HepG2 (cell line): ENCODE measurements at regions not wholly inside any gene's neighbourhood (a gene's known extent, or its start where the extent isn't known, plus 50 kb on each side); places are given as distances from the start of the nearest gene placed in this dataset.

ENCODE experiments used
- ATAC-seq: fragments of 200-7000 bp; cut with Tn5 transposase; 3 replicates; pipeline ENCODE4 v1.9.1; 2020; ENCODE audit warnings: mild to moderate bottlenecking, moderate library complexity
- BruUV-seq: library from RNA; stranded (reverse); fragments of 400-500 nt; replicated peaks from 2 replicates; lab custom pipeline; 2021; lab: Mats Ljungman, UMichigan
- CTCF ChIA-PET: fragments of 300-600 bp; formaldehyde crosslinking; extraction: SDS; loops from one replicate; lab custom pipeline; 2021; ENCODE audit warnings: low total read pairs, inconsistent platforms, low intra/inter-chr PET ratio; lab: Yijun Ruan, JAX
- POLR2A ChIA-PET: fragments of 350-600 bp; sonication (Branson Sonifier 250); formaldehyde crosslinking; loops from one replicate; lab custom pipeline; 2020; ENCODE audit warnings: antibody characterized with exemption, inconsistent platforms; lab: Yijun Ruan, JAX
- DNase-seq: peaks from one replicate; pipeline ENCODE4 v3.0.0-alpha.2; 2015; ENCODE audit warnings: low spot score
- FAIRE-seq: peaks from 3 replicates; lab custom pipeline; 2011; peaks lifted over from hg19 to GRCh38; lab: Jason Lieb, UNC
- H2AFZ ChIP-seq: one replicate; pipeline ENCODE4 v1.6.1; 2011; ENCODE audit warnings: low read length, inconsistent platforms
- H3K27ac ChIP-seq: fragments of 300-600 bp; 3 replicates; pipeline ENCODE4 v1.8.0; 2011; ENCODE audit warnings: mixed run types, mild to moderate bottlenecking, mixed read lengths, low read length, inconsistent platforms; ENCODE audit not compliant: insufficient read depth; ENCODE audit errors: extremely low read length
- H3K27me3 ChIP-seq, 2 experiments: fragments of 200-600 bp in 1 of 2; 2 replicates in 1 of 2; 3 replicates in 1 of 2; pipeline versions ENCODE4 v1.6.0 to v1.8.0; 2011; ENCODE audit warnings: low read length in 2 of 2, mild to moderate bottlenecking in 2 of 2, moderate library complexity in 2 of 2, inconsistent platforms in 1 of 2; ENCODE audit not compliant: insufficient read depth in 2 of 2, control insufficient read depth in 1 of 2
- H3K36me3 ChIP-seq, 2 experiments: fragments of 200-600 bp in 1 of 2; replicated peaks in 1 of 2; 2 replicates in 1 of 2; 3 replicates in 1 of 2; pipeline versions ENCODE4 v1.5.1 to v1.8.0; 2011; ENCODE audit warnings: low read length in 2 of 2, inconsistent platforms in 1 of 2; ENCODE audit not compliant: insufficient read depth in 2 of 2, control insufficient read depth in 1 of 2
- H3K4me1 ChIP-seq: 2 replicates; pipeline ENCODE4 v1.5.1; 2012; ENCODE audit warnings: low read length, inconsistent platforms; ENCODE audit not compliant: insufficient read depth
- H3K4me2 ChIP-seq: 2 replicates; pipeline ENCODE4 v1.6.0; 2011; ENCODE audit warnings: low read depth, low read length, inconsistent platforms
- H3K4me3 ChIP-seq, 3 experiments: fragments of 200-600 bp in 1 of 3; sonication (generic), shearing (Covaris generic) in 1 of 3; replicated peaks in 1 of 3; 2 replicates each; pipeline ENCODE4 v1.5.1; 2011 to 2016; ENCODE audit warnings: low read length in 3 of 3, inconsistent platforms in 2 of 3, low read depth in 2 of 3, mild to moderate bottlenecking in 2 of 3, control low read depth in 1 of 3, mixed read lengths in 1 of 3; ENCODE audit not compliant: insufficient read depth in 1 of 3
- H3K79me2 ChIP-seq: one replicate; pipeline ENCODE4 v1.6.1; 2011; ENCODE audit warnings: low read length, inconsistent platforms; ENCODE audit not compliant: insufficient read depth
- H3K9ac ChIP-seq: 2 replicates; pipeline ENCODE4 v1.6.0; 2011; ENCODE audit warnings: mild to moderate bottlenecking, low read depth, low read length, inconsistent platforms; ENCODE audit not compliant: insufficient read depth
- H3K9me3 ChIP-seq: 2 replicates; pipeline ENCODE4 v1.5.1; 2012; ENCODE audit warnings: mild to moderate bottlenecking, low read length
- H4K20me1 ChIP-seq: 2 replicates; pipeline ENCODE4 v1.6.0; 2011; ENCODE audit warnings: inconsistent platforms, mild to moderate bottlenecking, low read length, moderate library complexity; ENCODE audit not compliant: insufficient read depth
- ELF3 ChIP-seq: IDR thresholded peaks from 2 replicates; pipeline ENCODE4 v1.6.1; 2016; ENCODE audit warnings: missing genetic modification reagents, missing compliant biosample characterization
- MAF1 ChIP-seq: sonication (generic); formaldehyde crosslinking; IDR thresholded peaks from 2 replicates; pipeline ENCODE4 v1.5.0; 2020; ENCODE audit warnings: missing genetic modification reagents, borderline replicate concordance
- MLXIP ChIP-seq: sonication (generic); formaldehyde crosslinking; IDR thresholded peaks from 2 replicates; pipeline ENCODE4 v1.9.0; 2021; ENCODE audit warnings: missing genetic modification reagents, borderline replicate concordance
- MXD3 ChIP-seq: IDR thresholded peaks from 2 replicates; pipeline ENCODE4 v1.6.1; 2016; ENCODE audit warnings: mild to moderate bottlenecking, missing biosample characterization, missing genetic modification reagents
- MYC ChIP-seq: sonication (generic); formaldehyde crosslinking; IDR thresholded peaks from 2 replicates; pipeline ENCODE4 v1.9.0; 2021; ENCODE audit warnings: missing genetic modification reagents, borderline replicate concordance
- NR2F1 ChIP-seq, 2 experiments: fragments of 450-650 bp in 1 of 2; formaldehyde crosslinking in 1 of 2; IDR thresholded peaks; 2 replicates each; pipeline versions ENCODE4 v1.5.0 to v1.6.1; 2016 to 2020; ENCODE audit warnings: mild to moderate bottlenecking in 1 of 2, missing compliant biosample characterization in 1 of 2, missing genetic modification reagents in 1 of 2, moderate library complexity in 1 of 2
- RNF2 ChIP-seq: fragments of 450-650 bp; conservative IDR thresholded peaks from 2 replicates; pipeline ENCODE4 v1.6.1; 2016; ENCODE audit warnings: low read depth
- RXRA ChIP-seq: sonication (generic); formaldehyde crosslinking; IDR thresholded peaks from 2 replicates; pipeline ENCODE4 v1.5.1; 2020; ENCODE audit warnings: missing genetic modification reagents
- SCMH1 ChIP-seq: sonication (generic); formaldehyde crosslinking; IDR thresholded peaks from 2 replicates; pipeline ENCODE4 v1.9.0; 2021; ENCODE audit warnings: missing genetic modification reagents, mild to moderate bottlenecking, borderline replicate concordance
- TOE1 ChIP-seq: sonication (generic); formaldehyde crosslinking; IDR thresholded peaks from 2 replicates; pipeline ENCODE4 v1.4.0; 2020; ENCODE audit warnings: mild to moderate bottlenecking, missing genetic modification reagents
- ZBTB21 ChIP-seq: sonication (generic); formaldehyde crosslinking; IDR thresholded peaks from 2 replicates; pipeline ENCODE4 v1.4.0; 2020; ENCODE audit warnings: missing genetic modification reagents
- ZBTB38 ChIP-seq: sonication (generic); formaldehyde crosslinking; IDR thresholded peaks from 2 replicates; pipeline ENCODE4 v1.5.1; 2020; ENCODE audit warnings: mild to moderate bottlenecking, missing genetic modification reagents
- ZMAT3 ChIP-seq: sonication (generic); formaldehyde crosslinking; conservative IDR thresholded peaks from 2 replicates; pipeline ENCODE4 v1.7.0; 2021; ENCODE audit warnings: missing genetic modification reagents
- ZNF343 ChIP-seq: sonication (generic); formaldehyde crosslinking; IDR thresholded peaks from 2 replicates; pipeline ENCODE4 v1.4.0; 2020; ENCODE audit warnings: mild to moderate bottlenecking, missing genetic modification reagents
- ZNF446 ChIP-seq: sonication (generic); formaldehyde crosslinking; IDR thresholded peaks from 2 replicates; pipeline ENCODE4 v1.5.0; 2020; ENCODE audit warnings: mild to moderate bottlenecking, missing genetic modification reagents
- ZNF550 ChIP-seq: sonication (generic); formaldehyde crosslinking; IDR thresholded peaks from 2 replicates; pipeline ENCODE4 v1.4.0; 2020; ENCODE audit warnings: mild to moderate bottlenecking, missing genetic modification reagents, borderline replicate concordance
- ZNF597 ChIP-seq: sonication (generic); formaldehyde crosslinking; IDR thresholded peaks from 2 replicates; pipeline ENCODE4 v1.5.0; 2020; ENCODE audit warnings: missing genetic modification reagents
- ZNF670 ChIP-seq: sonication (generic); formaldehyde crosslinking; IDR thresholded peaks from 2 replicates; pipeline ENCODE4 v1.8.0; 2022; ENCODE audit warnings: mild to moderate bottlenecking, missing genetic modification reagents, borderline replicate concordance
- WGBS: methylation state at CpG from one replicate; pipeline ENCODE4 v1.1.6; 2017; ENCODE audit warnings: low lambda C conversion rate; 5-methylcytosine and 5-hydroxymethylcytosine counted together
- in situ Hi-C: cut with HindIII; loops from 2 replicates; pipeline ENCODE4 v1.10.0; 2017; ENCODE audit warnings: low pct_unique_long_range_greater_than_20kb; ENCODE audit not compliant: extremely low pct_ligation_motif_present
- intact Hi-C: fragments of 100-400 bp; cut with micrococcal nuclease; formaldehyde crosslinking; loops from one replicate; pipeline ENCODE4 v1.10.0; 2022; ENCODE audit not compliant: unreplicated experiment

- TF ChIP-seq MLXIP (CRISPR knock-in tag): no peak
Measured at GRCh38 chr14:85241022-85241855, 288.7 kb upstream of the FLRT2 start (continued).

- H2AFZ ChIP-seq: no peak overlapping the region
- intact Hi-C loops: no loop called here
- H3K4me1 ChIP-seq: no peaks in the 10 kb centered on the region
- H3K36me3 ChIP-seq: no peaks in the 10 kb centered on the region
- in situ Hi-C loops: no loop called here
- FAIRE-seq (no peak), DNase-seq (no peak), ATAC-seq (no peak)
- H3K27ac ChIP-seq: no peak overlapping the region
- ChIA-PET POLR2A (no interaction called here), CTCF (no interaction called here)
- H3K4me2 ChIP-seq: no peak overlapping the region
- no peak overlapping the region for H3K9ac ChIP-seq
- no peaks in the 10 kb centered on the region for H3K79me2 ChIP-seq
- H3K27me3 ChIP-seq: no peaks in the 10 kb centered on the region
- H4K20me1 ChIP-seq: no peaks in the 10 kb centered on the region
- no TSS peak for BruUV-seq
- TF ChIP-seq MYC (no peak), ZNF597 (CRISPR knock-in tag) (no peak), SCMH1 (CRISPR knock-in tag) (no peak), ZNF343 (CRISPR knock-in tag) (no peak), ZMAT3 (no peak), ZNF446 (no peak), ZBTB21 (no peak), TOE1 (CRISPR knock-in tag) (no peak), MAF1 (CRISPR knock-in tag) (no peak), ZBTB38 (CRISPR knock-in tag) (no peak), NR2F1 (CRISPR knock-in tag; IDR thresholded peaks at IDR 0.05) (no peak), RNF2 (no peak), RXRA (CRISPR knock-in tag) (no peak), ELF3 (no peak), ZNF670 (CRISPR knock-in tag) (no peak), MXD3 (CRISPR knock-in tag) (no peak), ZNF550 (CRISPR knock-in tag) (no peak)
- 1% methylated on average over 4 of the region's 4 CpGs for WGBS
- H3K9me3 ChIP-seq: peaks cover 68% of the 10 kb centered on the region
- H3K4me3 ChIP-seq: no peak overlapping the region
Measured at GRCh38 chr14:85242666-85243065, 287.3 kb upstream of the FLRT2 start.
